ENCODE measurements at regions not wholly inside any gene's neighbourhood (a gene's known extent, or its start where the extent isn't known, plus 50 kb on each side); places are given as distances from the start of the nearest gene placed in this dataset.

GRCh38 chr2:75381032-75381431 lies 179.7 kb downstream of the EVA1A start:
- no peak for DNase-seq

- no peak for DNase-seq
Measured at GRCh38 chr2:75379476-75380210, 180.3 kb upstream of the TACR1 start.

- peak; percentile 73 for DNase-seq
Measured at GRCh38 chr2:75375646-75376582, 176.6 kb upstream of the TACR1 start.

GRCh38 chr2:75374414-75374957 lies 175.2 kb upstream of the TACR1 start:
- peak; percentile 30 for DNase-seq

- no peak for DNase-seq
Measured at GRCh38 chr2:75367401-75367800, 168.1 kb upstream of the TACR1 start.

GRCh38 chr2:75361486-75361885 lies 162.2 kb upstream of the TACR1 start:
- no peak for DNase-seq

GRCh38 chr2:75360945-75361344 lies 161.6 kb upstream of the TACR1 start:
- DNase-seq: no peak

- no peak for DNase-seq
Measured at GRCh38 chr2:75356865-75357264, 157.5 kb upstream of the TACR1 start.

GRCh38 chr2:75353131-75353530 lies 153.8 kb upstream of the TACR1 start:
- DNase-seq: no peak

- DNase-seq: no peak
Measured at GRCh38 chr2:75348307-75348706, 149.0 kb upstream of the TACR1 start.

GRCh38 chr2:75344146-75344545 lies 144.8 kb upstream of the TACR1 start:
- no peak for DNase-seq

GRCh38 chr2:75342504-75343175 lies 143.3 kb upstream of the TACR1 start:
- no peak for DNase-seq

- peak; percentile 17 for DNase-seq
Measured at GRCh38 chr2:75340560-75340959, 141.2 kb upstream of the TACR1 start.

- no peak for DNase-seq
Measured at GRCh38 chr2:75338461-75338860, 139.1 kb upstream of the TACR1 start.

GRCh38 chr2:75337619-75338018 lies 138.3 kb upstream of the TACR1 start:
- no peak for DNase-seq

GRCh38 chr2:75337016-75337415 lies 137.7 kb upstream of the TACR1 start:
- no peak for DNase-seq

- no peak for DNase-seq
Measured at GRCh38 chr2:75336451-75336850, 137.1 kb upstream of the TACR1 start.

- no peak for DNase-seq
Measured at GRCh38 chr2:75334076-75334475, 134.8 kb upstream of the TACR1 start.

GRCh38 chr2:75333646-75334045 lies 134.3 kb upstream of the TACR1 start:
- no peak for DNase-seq

GRCh38 chr2:75328156-75328555 lies 128.8 kb upstream of the TACR1 start:
- no peak for DNase-seq

- no peak for DNase-seq
Measured at GRCh38 chr2:75327334-75327733, 128.0 kb upstream of the TACR1 start.

- DNase-seq: no peak
Measured at GRCh38 chr2:75326645-75327044, 127.3 kb upstream of the TACR1 start.

GRCh38 chr2:75325594-75325993 lies 126.3 kb upstream of the TACR1 start:
- DNase-seq: no peak

Data from HCEC 1CT (cell line).